ENCODE measurements at regions not wholly inside any gene's neighbourhood (a gene's known extent, or its start where the extent isn't known, plus 50 kb on each side); places are given as distances from the start of the nearest gene placed in this dataset.

- DNase-seq, result no peak
These were observed 191.0 kb upstream of the IRS2 start for GRCh38 chr13:109977212-109977968.

GRCh38 chr13:109976206-109976997 lies 190.0 kb upstream of the IRS2 start:
- no peak for DNase-seq

- DNase-seq, result no peak
These were observed 188.0 kb upstream of the IRS2 start for GRCh38 chr13:109974354-109974753.

- DNase-seq, result no peak
These were observed 186.9 kb upstream of the IRS2 start for GRCh38 chr13:109973279-109973678.

GRCh38 chr13:109971456-109972090 lies 185.2 kb upstream of the IRS2 start:
- DNase-seq, result no peak

- no peak for DNase-seq
These were observed 184.6 kb upstream of the IRS2 start for GRCh38 chr13:109971006-109971405.

GRCh38 chr13:109968876-109969577 lies 182.6 kb upstream of the IRS2 start:
- DNase-seq, result no peak

GRCh38 chr13:109963960-109964563 lies 177.7 kb upstream of the IRS2 start:
- no peak for DNase-seq

GRCh38 chr13:109963384-109963783 lies 177.0 kb upstream of the IRS2 start:
- DNase-seq, result no peak

GRCh38 chr13:109959903-109960302 lies 173.5 kb upstream of the IRS2 start:
- DNase-seq, result no peak

- no peak for DNase-seq
These were observed 171.5 kb upstream of the IRS2 start for GRCh38 chr13:109957875-109958274.

GRCh38 chr13:109955598-109955997 lies 169.2 kb upstream of the IRS2 start:
- DNase-seq, result no peak

GRCh38 chr13:109954441-109954840 lies 168.1 kb upstream of the IRS2 start:
- DNase-seq, result no peak

- DNase-seq, result no peak
These were observed 165.1 kb upstream of the IRS2 start for GRCh38 chr13:109951491-109951890.

- DNase-seq, result no peak
These were observed 163.0 kb upstream of the IRS2 start for GRCh38 chr13:109949397-109949796.

GRCh38 chr13:109947006-109947405 lies 160.6 kb upstream of the IRS2 start:
- DNase-seq, result no peak

GRCh38 chr13:109945206-109945960 lies 159.0 kb upstream of the IRS2 start:
- no peak for DNase-seq

- DNase-seq, result no peak
These were observed 155.6 kb upstream of the IRS2 start for GRCh38 chr13:109941951-109942350.

GRCh38 chr13:109941221-109941620 lies 154.8 kb upstream of the IRS2 start:
- no peak for DNase-seq

GRCh38 chr13:109940637-109941036 lies 154.3 kb upstream of the IRS2 start:
- no peak for DNase-seq

GRCh38 chr13:109939838-109940237 lies 153.5 kb upstream of the IRS2 start:
- DNase-seq, result no peak
